NCI-H1105 (cell line): ENCODE measurements at regions not wholly inside any gene's neighbourhood (a gene's known extent, or its start where the extent isn't known, plus 50 kb on each side); places are given as distances from the start of the nearest gene placed in this dataset.

Source experiments
- DNase-seq: peaks from one replicate; lab custom pipeline; 2025; lab: John Stamatoyannopoulos, UW

DNA sequence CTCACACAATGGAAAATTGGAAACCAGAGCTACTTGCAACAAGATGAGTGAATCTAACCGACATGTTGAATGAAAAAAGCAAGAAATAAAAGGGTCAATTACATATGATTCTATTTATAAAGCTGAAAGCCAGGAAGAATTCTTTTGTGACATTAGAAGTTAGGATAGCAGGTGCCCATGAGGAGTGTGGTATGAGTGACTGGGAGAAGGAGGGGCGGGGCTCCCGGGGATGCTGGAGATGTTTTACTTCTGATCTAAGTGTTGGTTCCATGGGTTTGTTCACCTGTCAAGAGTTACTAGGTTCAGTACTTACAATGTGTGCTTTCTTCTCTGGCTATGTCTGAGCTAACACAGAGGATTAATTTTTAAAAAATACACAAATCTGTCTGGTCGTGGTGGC, 60.8 kb downstream of the NSMCE3 start:
- DNase-seq: no peak

DNA sequence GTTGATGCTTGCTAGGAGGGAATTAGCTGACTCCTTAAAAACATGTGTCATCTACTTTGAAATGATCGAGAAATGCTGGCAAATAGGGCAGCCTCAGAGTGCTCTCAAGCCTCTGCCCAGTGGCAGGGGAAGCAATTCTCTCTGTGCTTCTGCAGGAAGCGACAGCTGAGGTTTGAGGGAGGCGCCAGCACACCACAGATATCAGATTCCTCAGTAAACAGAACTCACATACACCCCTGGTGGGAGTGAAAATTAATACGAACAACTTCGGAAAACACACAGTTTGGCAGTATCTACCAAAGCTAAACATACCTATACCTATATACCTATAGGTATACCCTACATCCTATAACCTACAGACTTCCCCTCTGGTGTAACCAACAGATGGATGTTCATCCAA, 61.3 kb downstream of the NSMCE3 start:
- DNase-seq: peak; percentile 39

DNA sequence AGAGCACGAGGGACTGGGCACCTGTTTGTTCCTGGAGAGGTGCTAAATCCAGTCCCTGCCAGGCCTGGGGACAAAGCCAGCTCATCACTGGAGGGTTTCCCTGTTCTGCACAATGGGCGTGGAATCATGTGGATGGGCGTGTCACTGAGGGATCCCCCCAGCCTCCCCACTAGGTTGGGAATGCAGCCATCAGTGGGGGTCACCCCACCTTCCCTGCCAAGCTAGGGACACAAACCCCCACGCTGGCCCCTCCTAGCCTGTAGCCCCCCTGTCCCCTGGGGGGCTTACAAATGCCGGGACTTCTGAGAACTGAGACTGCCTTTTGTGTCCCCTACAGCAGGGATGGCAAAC, 61.9 kb downstream of the NSMCE3 start:
- DNase-seq: no peak

DNA sequence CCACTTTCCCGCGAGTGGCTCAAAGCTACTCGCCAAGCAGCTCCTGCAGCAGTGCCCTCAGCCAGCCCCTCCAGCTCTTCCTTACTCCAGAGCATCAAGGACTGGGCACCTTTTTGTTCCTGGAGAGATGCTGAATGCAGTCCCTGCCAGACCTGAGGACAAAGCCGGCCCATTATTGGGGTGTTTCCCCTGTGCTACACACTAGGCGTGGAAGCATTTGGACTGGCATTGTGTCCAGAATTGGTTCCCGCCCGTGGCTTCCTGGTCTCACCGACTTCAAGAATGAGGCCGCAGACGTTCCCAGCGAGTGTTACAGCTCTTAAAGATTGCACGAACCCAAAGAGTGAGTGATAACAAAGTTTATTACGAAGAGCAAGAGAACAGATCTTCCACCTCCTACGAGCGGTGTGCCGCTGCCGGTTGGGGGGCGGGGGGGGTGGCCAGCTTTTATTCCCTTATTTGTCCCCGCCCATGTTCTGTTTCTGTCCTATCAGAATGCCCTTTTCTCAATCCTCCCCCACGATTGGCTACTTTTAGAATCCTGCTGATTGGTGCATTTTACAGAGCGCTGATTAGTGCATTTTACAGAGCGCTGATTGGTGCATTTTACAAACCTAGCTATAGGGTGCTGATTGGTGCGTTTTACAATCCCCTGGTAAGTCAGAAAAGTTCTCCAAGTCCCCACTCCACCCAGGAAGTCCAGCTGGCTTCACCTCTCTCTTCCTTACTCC, 62.4 kb downstream of the NSMCE3 start:
- no peak for DNase-seq

DNA sequence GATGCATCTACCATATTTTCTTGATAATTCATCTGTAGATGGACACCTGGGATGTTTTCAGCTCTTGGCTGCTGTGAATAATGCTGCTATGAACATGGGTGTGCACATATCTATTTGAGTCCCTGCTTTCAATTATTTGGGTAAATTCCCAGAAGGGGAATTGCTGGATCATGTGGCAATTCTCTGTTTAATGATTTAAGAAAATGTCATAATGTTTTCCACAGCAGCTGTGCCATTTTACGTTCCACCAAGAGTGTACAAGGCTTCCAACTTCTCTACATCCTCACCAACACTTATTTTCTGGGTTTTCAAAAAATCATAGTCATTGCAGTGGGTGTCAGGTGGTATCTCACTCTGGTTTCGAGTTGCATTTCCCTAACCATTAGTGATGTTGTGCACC, 64.4 kb downstream of the NSMCE3 start:
- no peak for DNase-seq

DNA sequence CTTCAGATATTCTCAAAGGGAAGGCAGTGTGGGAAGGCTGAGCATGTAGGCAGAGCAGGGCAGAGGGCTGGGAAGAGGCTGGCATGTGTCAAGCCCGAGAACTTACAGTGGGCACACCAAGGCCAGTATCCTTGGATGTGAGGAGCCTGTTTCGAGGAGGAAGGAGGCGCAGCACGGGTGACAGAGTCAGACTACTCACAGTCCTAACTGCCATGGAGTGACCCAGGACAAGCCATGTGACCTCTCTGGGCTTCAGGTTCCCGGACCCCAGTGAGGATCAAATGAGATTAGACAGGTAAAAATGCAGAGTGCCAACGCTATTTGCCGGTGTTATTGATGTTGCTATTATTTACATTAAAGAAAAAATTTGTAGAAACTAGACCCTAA, 65.3 kb downstream of the NSMCE3 start:
- DNase-seq: no peak

DNA sequence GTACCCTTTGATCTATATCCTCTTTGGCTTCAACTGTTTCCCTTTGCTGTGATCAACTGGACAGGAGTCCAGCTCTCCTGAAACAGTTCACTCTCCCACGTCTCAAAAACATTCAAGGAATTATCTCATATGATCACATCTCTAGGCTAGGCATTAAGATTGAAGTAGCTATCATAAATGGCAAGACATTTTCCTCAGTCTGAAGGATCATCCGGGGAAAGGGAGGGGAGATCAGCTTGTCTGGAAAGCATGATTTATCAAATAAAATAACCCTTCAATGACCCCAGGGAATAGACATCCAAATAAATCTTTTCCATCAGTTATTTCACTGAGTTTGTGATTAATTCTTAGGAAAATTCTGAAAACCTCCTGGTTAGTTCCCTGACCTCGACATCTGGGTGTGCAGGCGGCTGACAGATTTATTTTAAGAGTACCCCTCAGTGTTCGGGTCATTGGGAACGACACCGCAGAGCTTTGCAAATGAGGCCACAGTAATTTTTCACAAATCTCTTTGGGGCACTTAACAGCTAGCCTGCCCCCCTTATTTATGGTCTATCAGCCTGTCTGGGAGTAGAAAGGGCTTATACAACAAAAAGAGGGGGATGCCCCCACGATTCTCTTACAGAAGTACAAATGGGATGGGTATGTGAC, 65.8 kb downstream of the NSMCE3 start:
- no peak for DNase-seq

DNA sequence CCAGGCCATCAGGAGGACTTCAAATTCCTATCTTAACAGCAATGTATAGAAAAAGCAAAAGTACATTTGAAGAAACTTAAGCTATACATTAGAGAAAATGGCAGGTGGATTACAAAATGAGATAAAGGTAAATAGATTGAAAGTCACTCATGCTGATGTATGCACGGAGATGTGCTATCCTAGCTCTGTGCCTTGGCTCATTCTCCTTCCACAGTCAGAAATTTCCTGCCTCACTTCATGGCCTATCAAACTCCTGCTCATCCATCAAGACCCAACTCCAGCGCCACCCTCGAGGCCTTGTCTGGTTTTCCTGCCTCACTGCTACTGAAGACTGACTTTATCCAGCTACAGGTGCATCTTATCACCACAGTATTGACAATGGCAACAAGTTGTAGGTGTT, 72.9 kb downstream of the NSMCE3 start:
- no peak for DNase-seq

DNA sequence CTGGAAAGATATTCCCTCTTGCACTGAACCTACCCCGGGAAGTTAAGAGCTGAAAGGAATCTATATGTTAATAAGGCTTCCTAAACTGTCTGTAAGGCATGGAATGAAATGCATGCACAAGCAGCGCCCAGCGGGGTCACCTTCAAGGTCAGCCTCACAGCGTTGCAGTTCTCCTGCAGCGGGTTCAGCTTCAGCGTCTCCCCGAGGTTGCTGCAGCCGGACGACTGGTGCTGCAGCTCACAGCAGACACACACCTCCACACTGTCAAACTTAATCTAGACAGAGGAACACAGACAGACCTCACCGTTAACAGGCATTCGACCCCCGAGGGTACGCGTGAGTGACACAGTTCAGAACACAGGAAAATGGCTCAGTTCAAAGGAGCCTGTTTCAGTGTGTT, 73.3 kb downstream of the NSMCE3 start:
- DNase-seq: no peak

DNA sequence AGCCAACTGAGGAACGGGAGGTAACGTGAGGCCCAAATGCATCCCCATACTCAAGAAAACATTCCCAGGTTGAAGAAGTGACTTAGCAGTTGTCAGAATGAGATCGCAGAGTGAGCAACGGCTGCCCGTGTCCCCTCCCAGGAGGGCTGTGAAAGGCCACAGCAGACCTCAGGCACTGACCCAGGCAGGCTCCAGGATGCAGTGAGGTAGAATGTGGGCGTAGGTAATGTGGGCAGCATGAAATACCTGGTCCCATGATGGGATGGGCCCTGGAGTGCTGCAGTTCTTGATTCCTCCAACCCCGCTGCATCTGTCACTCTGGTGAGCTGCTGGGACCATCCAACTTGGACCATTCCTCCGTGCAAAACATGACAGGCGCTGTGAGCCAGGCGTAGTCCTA, 74.8 kb downstream of the NSMCE3 start:
- DNase-seq: no peak

DNA sequence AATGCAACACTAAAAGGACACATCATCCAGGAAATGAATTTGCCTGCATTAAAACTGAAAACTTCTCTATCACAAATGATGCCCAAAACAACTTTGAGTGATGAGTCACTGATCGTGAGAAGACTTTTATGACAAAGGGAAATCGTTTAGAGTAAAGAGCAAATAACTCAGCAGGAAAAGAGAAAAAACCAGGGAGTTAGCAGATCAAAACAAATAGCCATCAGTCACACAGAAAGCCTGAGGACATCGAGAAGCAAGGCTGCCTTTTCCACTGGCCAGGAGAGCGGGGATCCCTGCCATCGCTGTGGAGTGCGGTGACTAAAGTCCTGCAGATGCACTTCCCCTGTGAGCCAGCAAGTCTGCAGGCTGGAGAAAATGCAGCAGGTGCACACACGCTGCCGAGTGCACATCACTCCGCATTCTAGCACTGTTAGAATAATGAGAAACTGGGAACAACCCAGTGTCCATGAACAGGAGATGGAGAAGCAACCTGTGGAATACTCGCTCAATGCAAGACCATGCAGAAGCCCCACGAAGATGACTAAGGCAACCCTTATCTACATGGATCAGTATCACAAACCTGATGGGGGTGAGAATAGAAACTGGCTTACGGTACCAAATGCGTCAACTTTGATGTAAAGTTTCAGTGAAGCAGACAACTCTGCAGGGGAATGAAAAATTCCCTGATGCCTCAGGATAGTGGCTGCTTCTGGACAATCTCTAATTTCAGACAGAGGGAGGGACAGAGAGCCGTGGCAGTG, 86.4 kb downstream of the NSMCE3 start:
- DNase-seq: no peak

DNA sequence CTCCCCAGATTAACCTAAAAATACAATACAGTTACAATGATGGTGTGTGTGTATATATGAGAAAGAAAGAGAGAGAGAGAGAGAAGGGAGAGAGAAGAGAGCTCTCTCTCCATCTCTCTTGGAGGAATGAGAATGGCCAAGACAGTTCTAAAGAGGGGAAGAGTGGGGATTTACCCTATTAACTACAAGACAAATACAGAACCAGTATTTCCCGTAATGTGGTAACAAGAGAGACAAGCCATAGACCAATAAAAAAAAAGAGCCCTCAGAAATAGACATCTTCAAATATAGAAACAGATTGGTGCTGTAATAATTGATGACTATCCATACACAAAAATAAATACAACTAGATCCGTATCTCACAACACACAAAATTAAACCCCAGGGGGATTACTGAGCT, 87.0 kb downstream of the NSMCE3 start:
- no peak for DNase-seq

DNA sequence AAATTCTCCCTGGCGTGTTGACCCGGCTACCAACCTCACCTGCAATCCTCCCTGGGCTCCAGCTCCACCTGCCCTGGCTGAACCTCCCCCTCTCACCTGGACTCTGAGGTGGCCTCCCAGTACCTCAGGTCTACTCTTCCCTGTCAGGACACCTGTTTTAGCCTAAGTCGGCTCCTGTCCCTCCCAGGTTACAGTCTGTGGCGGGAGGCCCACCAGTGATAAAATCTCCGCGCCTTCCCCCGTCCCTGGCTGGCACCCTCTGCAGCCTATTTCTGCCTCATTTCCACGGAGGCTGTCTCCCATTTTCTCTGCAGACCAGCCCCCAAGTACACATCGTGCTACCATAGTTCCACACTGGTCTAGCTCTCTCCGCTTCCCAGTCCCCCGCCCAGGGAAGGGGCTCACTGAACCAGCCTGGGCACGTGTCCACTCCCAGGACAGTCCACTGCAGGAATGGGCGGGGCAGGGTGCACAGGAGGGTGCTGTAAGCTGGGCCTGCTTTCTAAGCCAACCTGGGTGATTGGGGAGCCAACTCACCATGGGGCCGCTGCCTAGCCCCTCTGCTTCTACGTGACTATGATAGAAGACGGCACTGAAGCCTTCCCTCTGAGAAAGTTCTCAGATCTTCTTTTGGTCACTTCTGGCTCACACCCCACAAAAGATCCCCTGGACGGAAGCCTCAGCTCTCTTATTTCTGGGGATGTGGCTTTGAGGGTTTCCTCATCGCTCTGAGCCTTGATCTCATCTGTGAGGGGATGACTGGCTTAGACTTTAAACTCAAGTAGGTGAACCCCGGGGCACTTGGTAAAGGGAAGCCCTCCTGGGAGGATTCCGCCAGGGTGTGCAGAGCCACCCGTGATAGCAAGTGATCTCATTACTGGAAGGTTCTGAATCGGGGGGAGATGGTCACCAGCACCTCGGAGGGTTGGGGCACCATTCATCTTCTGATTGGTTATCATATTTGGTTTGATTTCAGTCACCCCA, 96.6 kb downstream of the NSMCE3 start:
- DNase-seq: no peak

DNA sequence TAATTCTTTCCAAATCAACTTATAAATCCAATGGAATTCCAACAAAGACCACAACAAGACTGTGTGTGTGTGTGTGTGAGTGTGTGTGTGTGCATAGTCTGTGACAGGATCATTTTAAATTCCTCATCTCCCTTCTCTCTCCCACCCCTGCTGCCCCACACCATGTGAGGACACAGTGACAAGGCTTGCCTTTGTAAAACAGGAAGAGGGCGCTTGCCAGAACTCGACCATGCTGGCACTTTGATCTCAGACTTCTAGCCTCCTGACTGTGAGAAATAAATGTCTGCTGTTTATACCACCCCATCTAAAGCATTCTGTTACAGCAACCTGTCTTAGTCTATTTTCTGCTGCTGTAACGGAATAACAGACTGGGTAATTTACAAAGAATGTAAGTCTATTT, 99.1 kb downstream of the NSMCE3 start:
- DNase-seq: no peak
